Hepatocyte (in vitro differentiated cells): ENCODE measurements at regions not wholly inside any gene's neighbourhood (a gene's known extent, or its start where the extent isn't known, plus 50 kb on each side); places are given as distances from the start of the nearest gene placed in this dataset.

Experiments used
- EZH2 ChIP-seq: fragments of 200-600 bp; sonication (generic); IDR thresholded peaks from 2 replicates; pipeline ENCODE4 v1.6.1; 2016; ENCODE audit warnings: antibody characterized with exemption, mild to moderate bottlenecking, borderline replicate concordance
- TF ChIP-seq, protein P1 (sequence below): fragments of 200-600 bp; sonication (generic); IDR thresholded peaks from 2 replicates; pipeline ENCODE4 v1.5.1; 2016; ENCODE audit warnings: antibody characterized with exemption, mild to moderate bottlenecking; ENCODE audit not compliant: poor library complexity

DNA sequence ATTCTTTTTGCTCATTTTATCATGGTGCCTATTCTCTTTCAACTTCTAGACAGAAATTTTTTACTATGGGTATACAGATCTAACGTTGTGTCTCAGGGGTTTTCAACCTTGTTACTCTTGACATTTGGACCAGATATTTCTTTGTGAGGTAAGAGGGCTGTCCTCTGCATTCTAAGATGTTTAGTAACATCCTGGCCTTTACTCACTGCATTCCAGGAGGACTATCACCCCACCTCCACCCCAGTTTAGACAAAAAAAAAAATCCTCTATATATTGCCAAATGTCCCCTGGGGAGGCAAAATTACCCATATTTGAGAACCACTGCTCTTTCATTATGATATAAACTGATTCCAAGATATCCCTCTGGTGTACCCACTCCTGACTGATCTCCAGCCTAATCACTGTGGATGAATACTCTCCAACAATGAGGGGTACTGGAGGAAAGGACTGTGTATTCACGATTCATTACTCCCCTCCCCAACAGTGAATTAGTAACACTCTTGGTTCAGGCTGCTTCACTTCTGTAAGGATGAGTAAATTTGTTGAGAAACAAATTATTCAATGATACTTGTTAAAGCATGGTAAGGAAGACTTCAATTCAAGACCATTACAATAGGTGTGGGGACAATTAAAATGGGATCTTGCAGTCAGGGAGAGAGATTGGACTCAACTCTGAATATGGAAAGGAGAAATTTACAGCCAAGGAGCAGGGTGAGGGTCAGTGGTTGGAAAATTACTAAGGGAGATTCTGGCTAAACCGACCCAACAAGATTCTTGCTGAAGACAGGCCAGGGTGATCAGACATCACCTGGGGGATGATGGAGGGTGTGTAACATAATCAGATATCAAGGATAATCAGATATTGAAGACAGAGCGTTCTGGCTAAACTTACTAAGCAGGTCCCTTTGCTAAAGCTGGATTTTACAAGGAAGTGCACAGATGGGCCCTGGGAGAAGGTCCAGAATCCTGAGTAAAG is 123.8 kb upstream of the DAZL start:
- TF ChIP-seq, protein P1, sequence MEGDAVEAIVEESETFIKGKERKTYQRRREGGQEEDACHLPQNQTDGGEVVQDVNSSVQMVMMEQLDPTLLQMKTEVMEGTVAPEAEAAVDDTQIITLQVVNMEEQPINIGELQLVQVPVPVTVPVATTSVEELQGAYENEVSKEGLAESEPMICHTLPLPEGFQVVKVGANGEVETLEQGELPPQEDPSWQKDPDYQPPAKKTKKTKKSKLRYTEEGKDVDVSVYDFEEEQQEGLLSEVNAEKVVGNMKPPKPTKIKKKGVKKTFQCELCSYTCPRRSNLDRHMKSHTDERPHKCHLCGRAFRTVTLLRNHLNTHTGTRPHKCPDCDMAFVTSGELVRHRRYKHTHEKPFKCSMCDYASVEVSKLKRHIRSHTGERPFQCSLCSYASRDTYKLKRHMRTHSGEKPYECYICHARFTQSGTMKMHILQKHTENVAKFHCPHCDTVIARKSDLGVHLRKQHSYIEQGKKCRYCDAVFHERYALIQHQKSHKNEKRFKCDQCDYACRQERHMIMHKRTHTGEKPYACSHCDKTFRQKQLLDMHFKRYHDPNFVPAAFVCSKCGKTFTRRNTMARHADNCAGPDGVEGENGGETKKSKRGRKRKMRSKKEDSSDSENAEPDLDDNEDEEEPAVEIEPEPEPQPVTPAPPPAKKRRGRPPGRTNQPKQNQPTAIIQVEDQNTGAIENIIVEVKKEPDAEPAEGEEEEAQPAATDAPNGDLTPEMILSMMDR = no peak
- no peak for TF ChIP-seq EZH2
